Astrocyte (in vitro differentiated cells and primary cell): ENCODE measurements at regions not wholly inside any gene's neighbourhood (a gene's known extent, or its start where the extent isn't known, plus 50 kb on each side); places are given as distances from the start of the nearest gene placed in this dataset.

Experiments
- CTCF ChIP-seq: IDR thresholded peaks from 2 replicates; pipeline ENCODE4 v1.5.1; 2011; ENCODE audit warnings: low read depth, mild to moderate bottlenecking, inconsistent platforms, low read length, moderate library complexity; ENCODE audit not compliant: insufficient read depth
- EZH2 ChIP-seq: IDR thresholded peaks from 2 replicates; pipeline ENCODE4 v1.6.1; 2012; ENCODE audit warnings: mild to moderate bottlenecking, low read length, inconsistent platforms; ENCODE audit not compliant: insufficient read depth

GRCh38 chr6:78482801-78483552, 384.4 kb upstream of the IRAK1BP1 start:
- TF ChIP-seq CTCF (no peak), EZH2 (no peak)
